ENCODE measurements at regions not wholly inside any gene's neighbourhood (a gene's known extent, or its start where the extent isn't known, plus 50 kb on each side); places are given as distances from the start of the nearest gene placed in this dataset.
"Not testable (repeated sequence)": the region's sequence is repeated elsewhere in the genome, so short reads cannot be mapped to it uniquely, and the experiment has no call there.

- intact Hi-C loops (cut with micrococcal nuclease) = no loop called here
- no peak overlapping the region for H3K4me3 Mint-ChIP-seq
- DNase-seq (ENCODE audit: low spot score) = no peak
Observed at GRCh38 chr10:78336402-78336791, 302.7 kb downstream of the RPS24 start.

DNA sequence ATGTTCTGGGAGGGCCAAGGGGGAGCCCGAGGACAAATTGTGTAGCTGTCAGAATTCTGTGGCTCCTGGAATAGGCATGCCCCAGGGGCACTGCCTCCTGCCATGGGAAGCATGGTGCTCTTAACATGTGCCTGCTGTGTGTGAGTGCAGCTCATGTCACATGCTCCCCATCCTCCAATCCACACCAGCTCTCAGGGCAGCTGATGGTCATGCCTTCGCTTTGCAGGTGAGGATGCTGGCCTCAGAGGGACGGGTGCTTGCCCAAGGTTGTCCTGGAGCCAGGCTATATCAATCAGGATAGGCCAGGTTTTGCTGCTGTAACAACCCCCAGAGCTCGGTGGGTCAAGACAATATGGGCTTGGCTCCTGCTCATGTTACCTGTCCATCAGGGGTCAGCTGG, 303.4 kb downstream of the RPS24 start:
- Mint-ChIP-seq H3K9me3 (no peaks in the 10 kb centered on the region), H3K27me3 (ENCODE audit: insufficient read depth) (peaks cover 2% of the 10 kb centered on the region), H3K4me1 (ENCODE audit: low read depth) (no peaks in the 10 kb centered on the region), H3K4me3 (no peak overlapping the region), H3K36me3 (ENCODE audit: low read depth) (no peaks in the 10 kb centered on the region), H3K27ac (no peak overlapping the region)
- intact Hi-C loops (cut with micrococcal nuclease) = no loop called here
- DNase-seq (ENCODE audit: low spot score) = no peak

More at GRCh38 chr10:78336402-78336791, 302.7 kb downstream of the RPS24 start:
- no peaks in the 10 kb centered on the region for H3K9me3 Mint-ChIP-seq
- H3K27ac Mint-ChIP-seq = no peak overlapping the region
- H3K36me3 Mint-ChIP-seq (ENCODE audit: low read depth) = no peaks in the 10 kb centered on the region
- peaks cover under 1% of the 10 kb centered on the region for H3K27me3 Mint-ChIP-seq (ENCODE audit: insufficient read depth)
- H3K4me1 Mint-ChIP-seq (ENCODE audit: low read depth) = no peaks in the 10 kb centered on the region

- Mint-ChIP-seq H3K36me3 (ENCODE audit: low read depth) (no peaks in the 10 kb centered on the region), H3K27ac (no peak overlapping the region), H3K4me1 (ENCODE audit: low read depth) (no peaks in the 10 kb centered on the region), H3K9me3 (no peaks in the 10 kb centered on the region), H3K27me3 (ENCODE audit: insufficient read depth) (peaks cover 2% of the 10 kb centered on the region), H3K4me3 (no peak overlapping the region)
- DNase-seq (ENCODE audit: low spot score) = no peak
- intact Hi-C loops (cut with micrococcal nuclease) = no loop called here
Observed at GRCh38 chr10:78337646-78338391, 304.2 kb downstream of the RPS24 start.

DNA sequence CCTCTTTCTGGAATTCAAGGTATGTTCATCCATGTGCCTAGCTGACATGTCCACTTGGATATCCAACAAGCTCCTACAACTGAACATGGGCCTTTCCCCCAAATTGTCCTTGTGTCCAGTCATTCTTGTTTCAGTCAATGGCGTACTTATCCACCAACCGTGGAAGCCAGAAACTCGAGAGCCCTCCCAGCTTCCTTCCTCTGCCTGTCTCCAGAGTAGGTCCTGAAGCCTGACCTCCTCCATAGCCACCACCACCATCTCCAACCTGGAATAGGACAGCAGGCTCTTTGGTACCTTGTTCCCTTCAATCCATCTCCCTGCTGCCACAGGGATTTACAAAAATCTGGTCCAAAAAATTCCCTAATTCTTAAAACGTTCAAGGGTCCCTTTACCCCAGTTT, 305.1 kb downstream of the RPS24 start:
- no peaks in the 10 kb centered on the region for H3K36me3 Mint-ChIP-seq (ENCODE audit: low read depth)
- H3K27ac Mint-ChIP-seq = no peak overlapping the region
- H3K4me1 Mint-ChIP-seq (ENCODE audit: low read depth) = no peaks in the 10 kb centered on the region
- no peaks in the 10 kb centered on the region for H3K9me3 Mint-ChIP-seq
- intact Hi-C loops (cut with micrococcal nuclease) = no loop called here
- peaks cover 4% of the 10 kb centered on the region for H3K27me3 Mint-ChIP-seq (ENCODE audit: insufficient read depth)
- no peak overlapping the region for H3K4me3 Mint-ChIP-seq
- no peak for DNase-seq (ENCODE audit: low spot score)

DNA sequence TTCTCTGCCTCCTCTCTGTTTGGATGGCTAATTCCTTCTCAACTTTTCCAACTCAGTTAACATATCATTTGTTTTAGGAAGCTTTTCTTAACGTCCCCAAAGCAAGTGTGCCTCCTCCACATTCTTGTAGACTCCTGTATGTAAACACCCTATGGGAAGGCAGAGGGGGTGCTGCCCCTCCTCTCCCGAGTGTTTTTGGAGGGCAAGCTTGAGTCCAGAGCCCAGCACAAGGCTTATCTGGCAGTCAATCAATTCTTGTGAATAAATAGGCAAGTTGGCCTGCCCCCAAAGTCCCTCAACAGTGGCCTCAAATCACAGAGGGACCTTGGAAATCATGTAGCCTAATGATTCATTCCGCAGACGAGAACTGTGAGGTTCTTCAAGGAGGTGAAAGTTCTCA, 305.6 kb downstream of the RPS24 start:
- Mint-ChIP-seq H3K36me3 (ENCODE audit: low read depth) (no peaks in the 10 kb centered on the region), H3K4me1 (ENCODE audit: low read depth) (no peaks in the 10 kb centered on the region), H3K4me3 (no peak overlapping the region), H3K9me3 (no peaks in the 10 kb centered on the region), H3K27me3 (ENCODE audit: insufficient read depth) (peaks cover 8% of the 10 kb centered on the region), H3K27ac (no peak overlapping the region)
- DNase-seq (ENCODE audit: low spot score) = no peak
- intact Hi-C loops (cut with micrococcal nuclease) = no loop called here

GRCh38 chr10:78341953-78342614, 308.4 kb downstream of the RPS24 start:
- intact Hi-C loops (cut with micrococcal nuclease) = no loop called here

GRCh38 chr10:78342827-78343653, 309.4 kb downstream of the RPS24 start:
- Mint-ChIP-seq H3K27ac (no peak overlapping the region), H3K4me3 (no peak overlapping the region), H3K27me3 (ENCODE audit: insufficient read depth) (peaks cover 18% of the 10 kb centered on the region), H3K4me1 (ENCODE audit: low read depth) (no peaks in the 10 kb centered on the region), H3K9me3 (no peaks in the 10 kb centered on the region), H3K36me3 (ENCODE audit: low read depth) (no peaks in the 10 kb centered on the region)
- intact Hi-C loops (cut with micrococcal nuclease) = no loop called here
- DNase-seq (ENCODE audit: low spot score) = no peak

More at GRCh38 chr10:78341953-78342614, 308.4 kb downstream of the RPS24 start:
- Mint-ChIP-seq H3K27ac (no peak overlapping the region), H3K4me3 (no peak overlapping the region), H3K36me3 (ENCODE audit: low read depth) (no peaks in the 10 kb centered on the region), H3K4me1 (ENCODE audit: low read depth) (no peaks in the 10 kb centered on the region), H3K27me3 (ENCODE audit: insufficient read depth) (peaks cover 15% of the 10 kb centered on the region), H3K9me3 (no peaks in the 10 kb centered on the region)
- DNase-seq (ENCODE audit: low spot score) = no peak

DNA sequence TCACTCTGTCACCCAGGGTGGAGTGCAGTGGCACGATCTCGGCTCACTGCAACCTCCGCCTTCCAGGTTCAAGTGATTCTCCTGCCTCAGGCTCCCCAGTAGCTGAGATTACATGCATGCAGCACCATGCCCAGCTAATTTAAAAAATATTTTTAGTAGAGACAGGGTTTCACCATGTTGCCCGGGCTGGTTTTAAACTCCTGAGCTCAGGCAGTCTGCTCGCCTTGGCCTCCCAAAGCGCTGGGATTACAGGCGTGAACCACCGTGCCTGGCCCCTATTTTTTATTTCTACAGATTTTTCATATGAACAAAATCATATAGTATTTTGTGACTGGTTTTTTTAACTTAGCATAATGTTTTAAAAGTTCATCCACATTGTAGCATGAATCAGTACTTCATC, 310.6 kb downstream of the RPS24 start:
- DNase-seq (ENCODE audit: low spot score); H3K36me3 Mint-ChIP-seq (ENCODE audit: low read depth); H3K4me3 Mint-ChIP-seq; H3K9me3 Mint-ChIP-seq; intact Hi-C loops (cut with micrococcal nuclease); H3K27ac Mint-ChIP-seq; H3K4me1 Mint-ChIP-seq (ENCODE audit: low read depth): not testable (repeated sequence)
- H3K27me3 Mint-ChIP-seq (ENCODE audit: insufficient read depth) = peaks cover 18% of the 10 kb centered on the region

- DNase-seq (ENCODE audit: low spot score); H3K36me3 Mint-ChIP-seq (ENCODE audit: low read depth); H3K4me1 Mint-ChIP-seq (ENCODE audit: low read depth); intact Hi-C loops (cut with micrococcal nuclease); H3K9me3 Mint-ChIP-seq; H3K4me3 Mint-ChIP-seq; H3K27ac Mint-ChIP-seq: not testable (repeated sequence)
- H3K27me3 Mint-ChIP-seq (ENCODE audit: insufficient read depth) = peaks cover 18% of the 10 kb centered on the region
Observed at GRCh38 chr10:78345515-78345914, 311.9 kb downstream of the RPS24 start.

DNA sequence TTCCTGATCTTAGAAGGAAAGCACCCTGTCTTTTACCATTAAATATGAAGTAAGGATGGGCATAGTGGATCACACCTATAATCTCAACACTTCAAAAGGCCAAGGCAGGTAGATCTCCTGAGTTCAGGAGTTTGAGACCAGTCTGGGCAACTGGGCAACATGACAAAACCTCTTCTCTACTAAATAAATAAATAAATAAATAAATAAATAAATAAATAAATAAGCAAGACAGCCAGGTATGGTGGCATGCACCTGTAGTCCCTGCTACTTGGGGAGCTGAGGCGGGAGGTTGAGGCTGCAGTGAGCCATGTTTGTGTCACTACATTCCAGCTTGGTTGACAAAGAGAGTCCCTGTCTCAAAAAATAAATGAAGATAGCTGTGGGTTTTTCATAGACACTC, 313.1 kb downstream of the RPS24 start:
- DNase-seq (ENCODE audit: low spot score) = no peak
- Mint-ChIP-seq H3K4me1 (ENCODE audit: low read depth) (no peaks in the 10 kb centered on the region), H3K4me3 (no peak overlapping the region), H3K36me3 (ENCODE audit: low read depth) (no peaks in the 10 kb centered on the region), H3K9me3 (no peaks in the 10 kb centered on the region), H3K27me3 (ENCODE audit: insufficient read depth) (peaks cover 16% of the 10 kb centered on the region), H3K27ac (no peak overlapping the region)
- intact Hi-C loops (cut with micrococcal nuclease) = no loop called here

- intact Hi-C loops (cut with micrococcal nuclease) = no loop called here
- H3K36me3 Mint-ChIP-seq (ENCODE audit: low read depth) = no peaks in the 10 kb centered on the region
- H3K27ac Mint-ChIP-seq = no peak overlapping the region
- no peak for DNase-seq (ENCODE audit: low spot score)
- peaks cover 14% of the 10 kb centered on the region for H3K27me3 Mint-ChIP-seq (ENCODE audit: insufficient read depth)
- H3K4me1 Mint-ChIP-seq (ENCODE audit: low read depth) = no peaks in the 10 kb centered on the region
- no peaks in the 10 kb centered on the region for H3K9me3 Mint-ChIP-seq
- no peak overlapping the region for H3K4me3 Mint-ChIP-seq
Observed at GRCh38 chr10:78348411-78349164, 314.9 kb downstream of the RPS24 start.

- H3K9me3 Mint-ChIP-seq = no peaks in the 10 kb centered on the region
- no peak overlapping the region for H3K27ac Mint-ChIP-seq
- H3K27me3 Mint-ChIP-seq (ENCODE audit: insufficient read depth) = peaks cover 12% of the 10 kb centered on the region
- intact Hi-C loops (cut with micrococcal nuclease) = no loop called here
- no peak overlapping the region for H3K4me3 Mint-ChIP-seq
- no peaks in the 10 kb centered on the region for H3K36me3 Mint-ChIP-seq (ENCODE audit: low read depth)
- H3K4me1 Mint-ChIP-seq (ENCODE audit: low read depth) = no peaks in the 10 kb centered on the region
- no peak for DNase-seq (ENCODE audit: low spot score)
Observed at GRCh38 chr10:78349165-78349516, 315.5 kb downstream of the RPS24 start.

Measured in activated T-helper 1 cell treated with anti-CD3 and anti-CD28 coated beads, Interleukin-12 subunit alpha, Interleukin-12 subunit beta, Interleukin-2, Interleukin-4 antibody, amounts not matched to agents 30 ng/mL and 10 ng/mL and 1 ng/mL, durations not matched to agents 14 hours and 24 hours and 36 hours (primary cell).